GM13977 (cell line): ENCODE measurements at regions not wholly inside any gene's neighbourhood (a gene's known extent, or its start where the extent isn't known, plus 50 kb on each side); places are given as distances from the start of the nearest gene placed in this dataset.

ENCODE experiments used
- DNase-seq: peaks from one replicate; pipeline ENCODE4 v3.0.0; 2012; ENCODE audit warnings: low spot score
- in situ Hi-C: fragments of 300-500 bp; cut with MboI; formaldehyde crosslinking; loops from one replicate; pipeline ENCODE4 v1.12.0; 2022; ENCODE audit warnings: low sequenced_read_pairs, low pct_unique_long_range_greater_than_20kb, mixed read lengths, inconsistent platforms; ENCODE audit not compliant: unreplicated experiment
- TF ChIP-seq, protein P1 (sequence below): IDR thresholded peaks from 2 replicates; pipeline ENCODE4 v1.5.1; 2012; ENCODE audit warnings: mild to moderate bottlenecking, control low read depth; ENCODE audit not compliant: insufficient read depth; ENCODE audit errors: extremely low read depth, missing control alignments

- DNase-seq = no peak
- in situ Hi-C loops = no loop called here
- TF ChIP-seq, protein P1, sequence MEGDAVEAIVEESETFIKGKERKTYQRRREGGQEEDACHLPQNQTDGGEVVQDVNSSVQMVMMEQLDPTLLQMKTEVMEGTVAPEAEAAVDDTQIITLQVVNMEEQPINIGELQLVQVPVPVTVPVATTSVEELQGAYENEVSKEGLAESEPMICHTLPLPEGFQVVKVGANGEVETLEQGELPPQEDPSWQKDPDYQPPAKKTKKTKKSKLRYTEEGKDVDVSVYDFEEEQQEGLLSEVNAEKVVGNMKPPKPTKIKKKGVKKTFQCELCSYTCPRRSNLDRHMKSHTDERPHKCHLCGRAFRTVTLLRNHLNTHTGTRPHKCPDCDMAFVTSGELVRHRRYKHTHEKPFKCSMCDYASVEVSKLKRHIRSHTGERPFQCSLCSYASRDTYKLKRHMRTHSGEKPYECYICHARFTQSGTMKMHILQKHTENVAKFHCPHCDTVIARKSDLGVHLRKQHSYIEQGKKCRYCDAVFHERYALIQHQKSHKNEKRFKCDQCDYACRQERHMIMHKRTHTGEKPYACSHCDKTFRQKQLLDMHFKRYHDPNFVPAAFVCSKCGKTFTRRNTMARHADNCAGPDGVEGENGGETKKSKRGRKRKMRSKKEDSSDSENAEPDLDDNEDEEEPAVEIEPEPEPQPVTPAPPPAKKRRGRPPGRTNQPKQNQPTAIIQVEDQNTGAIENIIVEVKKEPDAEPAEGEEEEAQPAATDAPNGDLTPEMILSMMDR = no peak
Observed at GRCh38 chr9:129514497-129514867, 106.4 kb downstream of the C9orf50 start.

DNA sequence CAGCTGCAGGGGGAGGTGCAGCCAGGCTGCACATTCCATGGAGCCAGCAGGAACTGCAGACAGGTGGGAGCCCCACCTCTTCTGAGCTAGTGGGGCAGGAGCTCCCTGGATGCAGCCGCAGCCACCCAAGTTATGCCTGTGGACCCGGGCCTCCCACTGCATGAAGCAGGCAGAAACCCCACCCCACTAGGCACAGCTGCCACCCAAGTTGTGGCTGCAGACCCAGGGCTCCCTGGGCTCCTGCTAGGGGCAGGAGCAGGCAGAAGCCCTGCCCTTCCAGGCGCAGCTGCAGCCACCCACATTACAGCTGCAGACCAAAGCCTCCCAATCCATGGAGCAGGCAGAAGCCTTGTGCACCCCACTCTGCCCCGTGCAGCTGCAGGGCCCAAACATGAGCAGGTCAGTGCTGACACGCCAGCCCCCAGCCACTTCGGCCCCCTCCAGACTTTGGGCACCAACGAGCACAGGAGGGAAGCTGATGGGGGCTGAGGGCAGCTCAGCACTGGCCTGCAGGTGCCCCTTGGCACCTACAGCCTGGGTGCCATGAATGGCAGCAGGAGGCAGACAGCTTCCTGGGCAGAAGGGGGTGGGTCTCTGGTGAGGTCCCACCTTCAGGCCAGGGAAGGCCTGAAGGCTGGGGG, 106.9 kb downstream of the C9orf50 start:
- DNase-seq = no peak
- in situ Hi-C loops = no loop called here
- TF ChIP-seq, protein P1 = no peak

GRCh38 chr9:129513282-129513681, 107.6 kb downstream of the C9orf50 start:
- no peak for DNase-seq
- in situ Hi-C loops = no loop called here
- TF ChIP-seq, protein P1 = no peak

DNA sequence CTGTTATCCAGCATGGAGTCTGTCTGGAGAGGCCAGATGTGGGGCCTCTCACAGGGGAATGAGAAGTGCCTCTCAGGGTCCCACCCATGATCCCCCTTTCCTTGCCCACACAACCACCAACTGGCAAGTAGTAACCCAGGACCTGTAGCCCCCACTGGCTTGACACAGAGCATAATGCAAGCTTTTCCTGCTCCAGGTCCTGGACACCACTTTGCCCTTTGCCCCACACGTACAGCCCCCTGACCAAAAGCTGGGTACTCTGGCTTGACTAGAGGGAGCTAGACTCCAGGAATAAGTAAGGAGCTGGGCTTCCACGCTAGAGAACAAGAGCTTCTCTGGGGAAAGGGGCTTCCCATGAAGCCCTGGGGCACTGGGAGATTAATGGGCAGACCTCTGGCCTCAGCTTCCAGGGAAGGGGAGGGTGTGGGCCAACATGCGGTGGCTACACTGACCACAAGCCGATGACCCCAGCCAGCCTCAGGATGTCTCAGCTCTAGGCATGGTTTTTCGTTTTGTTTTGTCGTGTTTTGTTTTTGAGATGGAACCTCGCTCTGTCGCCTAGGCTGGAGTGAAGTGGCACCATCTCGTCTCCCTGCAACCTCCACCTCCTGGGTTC, 109.5 kb downstream of the C9orf50 start:
- DNase-seq = no peak
- TF ChIP-seq, protein P1 = no peak
- in situ Hi-C loops = no loop called here

GRCh38 chr9:129509533-129509928, 111.4 kb downstream of the C9orf50 start:
- in situ Hi-C loops = no loop called here
- TF ChIP-seq, protein P1 = no peak
- DNase-seq = no peak

DNA sequence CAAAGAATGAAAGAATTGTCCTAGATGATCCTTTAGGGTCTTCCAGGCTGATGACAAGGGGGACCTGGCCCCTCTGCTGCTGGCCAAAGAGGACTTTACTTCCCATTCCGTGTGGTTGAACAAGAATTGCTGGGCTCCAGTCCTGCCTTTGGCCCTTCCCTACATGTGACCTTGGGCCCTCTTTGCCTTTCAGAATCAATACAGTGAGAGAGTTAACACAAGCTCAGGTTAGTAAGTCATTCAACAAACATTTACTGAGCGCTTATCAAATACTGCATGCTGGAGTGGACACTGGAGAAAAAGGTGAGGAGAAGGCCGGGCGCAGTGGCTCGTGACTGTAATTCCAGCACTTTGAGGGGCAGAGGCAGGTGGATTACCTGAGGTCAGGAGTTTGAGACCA, 113.1 kb downstream of the C9orf50 start:
- DNase-seq = no peak
- TF ChIP-seq, protein P1 = no peak
- in situ Hi-C loops = no loop called here
